SK-N-SH treated with all-trans-retinoic acid at 6 μM for 48 hours (cell line): ENCODE measurements at regions not wholly inside any gene's neighbourhood (a gene's known extent, or its start where the extent isn't known, plus 50 kb on each side); places are given as distances from the start of the nearest gene placed in this dataset.
"Not testable (repeated sequence)": the region's sequence is repeated elsewhere in the genome, so short reads cannot be mapped to it uniquely, and the experiment has no call there.

ENCODE experiments used
- ATAC-seq: fragments of 200-7000 bp; cut with Tn5 transposase; 3 replicates; pipeline ENCODE4 v1.9.1; 2020; ENCODE audit warnings: mild to moderate bottlenecking, moderate library complexity
- ARNTL ChIP-seq: fragments of 450-650 bp; formaldehyde crosslinking; IDR thresholded peaks from 2 replicates; pipeline ENCODE4 v1.5.0; 2020; ENCODE audit warnings: low read depth, mild to moderate bottlenecking, moderate library complexity, borderline replicate concordance
- BACH2 ChIP-seq: fragments of 250-450 bp; sonication (Bioruptor Pico); IDR thresholded peaks from 2 replicates; pipeline ENCODE4 v1.9.0; 2021; ENCODE audit warnings: mild to moderate bottlenecking, borderline replicate concordance
- CSDC2 ChIP-seq: fragments of 250-450 bp; sonication (Bioruptor Pico); IDR thresholded peaks from 2 replicates; pipeline ENCODE4 v1.5.0; 2020; ENCODE audit warnings: mild to moderate bottlenecking, moderate library complexity
- CSRNP3 ChIP-seq: fragments of 250-450 bp; sonication (Bioruptor Pico); IDR thresholded peaks from 2 replicates; pipeline ENCODE4 v1.5.1; 2021; ENCODE audit warnings: mild to moderate bottlenecking, moderate library complexity
- ESRRG ChIP-seq: fragments of 250-450 bp; sonication (Bioruptor Pico); IDR thresholded peaks from 2 replicates; pipeline ENCODE4 v1.6.1; 2021; ENCODE audit warnings: mild to moderate bottlenecking
- GLIS3 ChIP-seq: fragments of 250-450 bp; sonication (Bioruptor Pico); IDR thresholded peaks from 2 replicates; pipeline ENCODE4 v1.5.0; 2020; ENCODE audit warnings: mild to moderate bottlenecking, moderate library complexity
- ISL1 ChIP-seq: fragments of 250-450 bp; sonication (Bioruptor Pico); IDR thresholded peaks from 2 replicates; pipeline ENCODE4 v2.1.2; 2022; ENCODE audit warnings: mild to moderate bottlenecking, moderate library complexity
- OSR1 ChIP-seq: fragments of 250-450 bp; sonication (Bioruptor Pico); IDR thresholded peaks from 2 replicates; pipeline ENCODE4 v1.8.0; 2022; ENCODE audit warnings: moderate library complexity, mild to moderate bottlenecking, inconsistent platforms
- POU6F1 ChIP-seq: fragments of 250-450 bp; sonication (Bioruptor Pico); IDR thresholded peaks from 2 replicates; pipeline ENCODE4 v1.8.0; 2021; ENCODE audit warnings: low read depth, mild to moderate bottlenecking, moderate library complexity, borderline replicate concordance
- PPARA ChIP-seq: fragments of 250-450 bp; sonication (Bioruptor Pico); IDR thresholded peaks from 2 replicates; pipeline ENCODE4 v1.5.0; 2020; ENCODE audit warnings: mild to moderate bottlenecking, borderline replicate concordance
- RARB ChIP-seq: fragments of 250-450 bp; sonication (Bioruptor Pico); IDR thresholded peaks from 2 replicates; pipeline ENCODE4 v1.8.0; 2021; ENCODE audit warnings: mild to moderate bottlenecking, moderate library complexity
- SNAI2 ChIP-seq: fragments of 250-450 bp; sonication (Bioruptor Pico); IDR thresholded peaks from 2 replicates; pipeline ENCODE4 v1.5.0; 2020; ENCODE audit warnings: mild to moderate bottlenecking, moderate library complexity
- TOX ChIP-seq: fragments of 250-450 bp; sonication (Bioruptor Pico); IDR thresholded peaks from 2 replicates; pipeline ENCODE4 v1.8.0; 2021; ENCODE audit warnings: mild to moderate bottlenecking, moderate library complexity, borderline replicate concordance
- ZC3H10 ChIP-seq: fragments of 250-450 bp; sonication (Bioruptor Pico); IDR thresholded peaks from 2 replicates; pipeline ENCODE4 v1.5.1; 2021; ENCODE audit warnings: mild to moderate bottlenecking, moderate library complexity
- ZFP3 ChIP-seq: fragments of 250-450 bp; sonication (Bioruptor Pico); IDR thresholded peaks from 2 replicates; pipeline ENCODE4 v1.5.0; 2020; ENCODE audit warnings: mild to moderate bottlenecking, moderate library complexity
- ZFP30 ChIP-seq: fragments of 450-650 bp; formaldehyde crosslinking; IDR thresholded peaks from 2 replicates; pipeline ENCODE4 v1.5.0; 2022; ENCODE audit warnings: mild to moderate bottlenecking, moderate library complexity
- ZNF565 ChIP-seq: fragments of 450-650 bp; formaldehyde crosslinking; conservative IDR thresholded peaks from 2 replicates; pipeline ENCODE4 v1.5.0; 2020; ENCODE audit warnings: low read depth, mild to moderate bottlenecking, moderate library complexity
- ZNF70 ChIP-seq: fragments of 450-650 bp; formaldehyde crosslinking; IDR thresholded peaks from 2 replicates; pipeline ENCODE4 v1.5.0; 2020; ENCODE audit warnings: mild to moderate bottlenecking, moderate library complexity
- ZNF8 ChIP-seq: fragments of 450-650 bp; formaldehyde crosslinking; IDR thresholded peaks from 2 replicates; pipeline ENCODE4 v1.5.0; 2020; ENCODE audit warnings: mild to moderate bottlenecking, moderate library complexity
- TF ChIP-seq, protein P1 (sequence below): fragments of 250-450 bp; sonication (Bioruptor Pico); IDR thresholded peaks from 2 replicates; pipeline ENCODE4 v1.8.0; 2020; ENCODE audit warnings: mild to moderate bottlenecking, moderate library complexity, borderline replicate concordance
- TF ChIP-seq, protein P2 (sequence below): fragments of 250-450 bp; sonication (Bioruptor Pico); IDR thresholded peaks from 2 replicates; pipeline ENCODE4 v1.5.1; 2020; ENCODE audit warnings: low read depth, mild to moderate bottlenecking, moderate library complexity

DNA sequence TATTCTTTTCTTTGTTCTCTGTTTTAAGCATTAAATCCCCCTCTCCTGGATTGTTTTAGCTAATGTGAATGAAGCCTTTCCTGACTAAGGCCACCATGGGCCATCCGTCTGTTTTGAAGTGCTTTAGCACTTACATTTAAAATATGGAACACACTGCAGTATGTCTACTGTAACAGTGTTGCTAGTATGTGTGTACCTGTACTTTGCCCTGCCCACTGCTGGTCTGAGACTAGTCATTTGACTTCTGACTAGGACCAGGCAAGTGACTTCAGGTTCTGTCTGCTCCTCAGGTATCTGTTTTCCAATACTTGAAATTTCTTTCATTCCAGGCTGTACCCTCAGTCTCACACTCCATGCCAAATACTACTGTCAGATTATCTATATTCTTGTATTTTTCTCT lies 120.1 kb upstream of the TSPAN8 start:
- no peak for TF ChIP-seq TOX (CRISPR knock-in tag)
- no peak for TF ChIP-seq ZFP30 (CRISPR knock-in tag)
- ATAC-seq: no peak

GRCh38 chr12:71276541-71276940 lies 118.7 kb upstream of the TSPAN8 start:
- TF ChIP-seq SNAI2 (CRISPR knock-in tag): no peak
- no peak for TF ChIP-seq OSR1
- TF ChIP-seq ZNF70 (CRISPR knock-in tag): no peak
- no peak for TF ChIP-seq ZNF565 (CRISPR knock-in tag)
- no peak for TF ChIP-seq CSRNP3 (CRISPR knock-in tag)
- TF ChIP-seq GLIS3: no peak
- no peak for TF ChIP-seq POU6F1 (CRISPR knock-in tag)
- TF ChIP-seq ARNTL: no peak
- no peak for TF ChIP-seq RARB (CRISPR knock-in tag)
- no peak for TF ChIP-seq ZFP3 (CRISPR knock-in tag)
- TF ChIP-seq ISL1 (CRISPR knock-in tag): no peak
- TF ChIP-seq CSDC2 (CRISPR knock-in tag): no peak
- TF ChIP-seq, all 23 proteins: peak for 0
- no peak for ATAC-seq

DNA sequence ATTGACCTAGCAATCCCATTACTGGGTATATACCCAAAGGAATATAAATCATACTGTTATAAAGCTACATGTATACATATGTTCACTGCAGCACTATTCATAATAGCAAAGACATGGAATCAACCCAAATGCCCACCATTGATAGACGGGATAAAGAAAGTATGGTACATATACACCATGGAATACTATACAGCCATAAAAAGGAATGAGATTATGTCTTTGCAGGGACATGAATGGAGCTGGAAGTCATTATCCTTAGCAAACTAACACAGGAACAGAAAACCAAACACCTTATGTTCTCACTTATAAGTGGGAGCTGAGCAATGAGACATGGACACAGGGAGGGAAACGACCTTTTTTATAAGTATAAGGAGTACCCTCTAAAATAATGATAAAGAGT lies 113.0 kb upstream of the TSPAN8 start:
- not testable (repeated sequence) for ATAC-seq
- peak; percentile 11; the same call in 1 of the 2 replicates for TF ChIP-seq ZNF8

GRCh38 chr12:71270057-71270456 lies 112.3 kb upstream of the TSPAN8 start:
- ATAC-seq: no peak
- TF ChIP-seq ZFP30 (CRISPR knock-in tag): no peak
- TF ChIP-seq ZNF565 (CRISPR knock-in tag): no peak
- no peak for TF ChIP-seq ISL1 (CRISPR knock-in tag)
- TF ChIP-seq ARNTL: no peak

GRCh38 chr12:71269281-71269598 lies 111.4 kb upstream of the TSPAN8 start:
- ATAC-seq: no peak
- TF ChIP-seq, protein P1, sequence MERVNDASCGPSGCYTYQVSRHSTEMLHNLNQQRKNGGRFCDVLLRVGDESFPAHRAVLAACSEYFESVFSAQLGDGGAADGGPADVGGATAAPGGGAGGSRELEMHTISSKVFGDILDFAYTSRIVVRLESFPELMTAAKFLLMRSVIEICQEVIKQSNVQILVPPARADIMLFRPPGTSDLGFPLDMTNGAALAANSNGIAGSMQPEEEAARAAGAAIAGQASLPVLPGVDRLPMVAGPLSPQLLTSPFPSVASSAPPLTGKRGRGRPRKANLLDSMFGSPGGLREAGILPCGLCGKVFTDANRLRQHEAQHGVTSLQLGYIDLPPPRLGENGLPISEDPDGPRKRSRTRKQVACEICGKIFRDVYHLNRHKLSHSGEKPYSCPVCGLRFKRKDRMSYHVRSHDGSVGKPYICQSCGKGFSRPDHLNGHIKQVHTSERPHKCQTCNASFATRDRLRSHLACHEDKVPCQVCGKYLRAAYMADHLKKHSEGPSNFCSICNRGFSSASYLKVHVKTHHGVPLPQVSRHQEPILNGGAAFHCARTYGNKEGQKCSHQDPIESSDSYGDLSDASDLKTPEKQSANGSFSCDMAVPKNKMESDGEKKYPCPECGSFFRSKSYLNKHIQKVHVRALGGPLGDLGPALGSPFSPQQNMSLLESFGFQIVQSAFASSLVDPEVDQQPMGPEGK (CRISPR knock-in tag): no peak
- TF ChIP-seq ZFP3 (CRISPR knock-in tag) (no peak), GLIS3 (no peak), BACH2 (CRISPR knock-in tag) (no peak), ESRRG (CRISPR knock-in tag) (no peak), ZC3H10 (CRISPR knock-in tag) (no peak)
- TF ChIP-seq, protein P2, sequence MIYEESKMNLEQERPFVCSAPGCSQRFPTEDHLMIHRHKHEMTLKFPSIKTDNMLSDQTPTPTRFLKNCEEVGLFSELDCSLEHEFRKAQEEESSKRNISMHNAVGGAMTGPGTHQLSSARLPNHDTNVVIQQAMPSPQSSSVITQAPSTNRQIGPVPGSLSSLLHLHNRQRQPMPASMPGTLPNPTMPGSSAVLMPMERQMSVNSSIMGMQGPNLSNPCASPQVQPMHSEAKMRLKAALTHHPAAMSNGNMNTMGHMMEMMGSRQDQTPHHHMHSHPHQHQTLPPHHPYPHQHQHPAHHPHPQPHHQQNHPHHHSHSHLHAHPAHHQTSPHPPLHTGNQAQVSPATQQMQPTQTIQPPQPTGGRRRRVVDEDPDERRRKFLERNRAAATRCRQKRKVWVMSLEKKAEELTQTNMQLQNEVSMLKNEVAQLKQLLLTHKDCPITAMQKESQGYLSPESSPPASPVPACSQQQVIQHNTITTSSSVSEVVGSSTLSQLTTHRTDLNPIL: no peak

DNA sequence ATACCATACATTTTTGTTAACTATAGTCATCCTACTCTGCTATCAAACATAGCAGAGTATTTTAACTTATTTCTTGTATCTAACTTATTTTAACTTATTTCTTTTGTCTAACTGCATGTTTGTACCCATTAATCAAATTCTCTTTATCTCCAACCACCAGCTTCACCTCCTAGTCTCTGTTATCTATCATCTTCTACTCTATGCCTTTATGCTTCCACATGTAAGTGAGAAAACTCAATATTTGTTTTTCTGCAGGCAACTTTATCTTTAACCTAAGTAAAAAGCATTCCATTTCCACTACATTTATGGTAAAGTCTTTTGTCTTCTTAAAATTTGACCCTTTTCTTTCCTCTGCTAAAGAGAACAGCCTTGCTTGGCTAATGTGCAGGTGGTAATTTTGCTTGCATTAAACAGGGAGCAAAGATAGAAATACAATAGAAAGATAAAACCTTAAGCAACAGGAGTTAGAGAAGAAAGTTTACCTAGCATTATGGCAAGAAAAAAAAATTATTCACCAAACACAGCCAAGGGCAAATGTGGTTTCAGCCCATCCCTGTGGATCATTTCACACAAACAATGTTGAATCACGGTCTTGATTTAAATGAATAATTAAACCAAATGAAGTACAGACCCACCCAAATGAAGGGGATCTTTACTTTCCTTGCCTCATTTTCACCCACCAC lies 110.9 kb upstream of the TSPAN8 start:
- ATAC-seq: no peak
- TF ChIP-seq TOX (CRISPR knock-in tag) (no peak), ZNF565 (CRISPR knock-in tag) (no peak), ESRRG (CRISPR knock-in tag) (no peak), PPARA (CRISPR knock-in tag) (no peak)
- TF ChIP-seq, protein P2: no peak
